Chondrocyte (in vitro differentiated cells): ENCODE measurements at regions not wholly inside any gene's neighbourhood (a gene's known extent, or its start where the extent isn't known, plus 50 kb on each side); places are given as distances from the start of the nearest gene placed in this dataset.

Experiments used
- DNase-seq: peaks from one replicate; pipeline ENCODE4 v3.0.0; 2021; ENCODE audit warnings: mixed read lengths, low spot score
- H3K27ac Mint-ChIP-seq: one replicate; pipeline ENCODE4 v1.8.0; 2021; ENCODE audit warnings: mild to moderate bottlenecking, moderate library complexity, mixed read lengths; ENCODE audit not compliant: unreplicated experiment
- H3K27me3 Mint-ChIP-seq: 2 replicates; pipeline ENCODE4 v1.8.0; 2021; ENCODE audit warnings: low read depth, mixed read lengths
- H3K36me3 Mint-ChIP-seq: 2 replicates; pipeline ENCODE4 v1.8.0; 2021; ENCODE audit warnings: low read depth, mixed read lengths
- H3K4me1 Mint-ChIP-seq: 2 replicates; pipeline ENCODE4 v1.8.0; 2021; ENCODE audit warnings: low read depth, mild to moderate bottlenecking, mixed read lengths
- H3K4me3 Mint-ChIP-seq: one replicate; pipeline ENCODE4 v1.8.0; 2021; ENCODE audit warnings: mild to moderate bottlenecking, moderate library complexity, mixed read lengths; ENCODE audit not compliant: unreplicated experiment
- H3K9me3 Mint-ChIP-seq: 2 replicates; pipeline ENCODE4 v1.8.0; 2021; ENCODE audit warnings: low read depth, mixed read lengths
- TF ChIP-seq, protein P1 (sequence below): fragments of 200-600 bp; sonication (generic); IDR thresholded peaks from 2 replicates; pipeline ENCODE4 v1.5.0; 2021; ENCODE audit warnings: antibody characterized with exemption, mild to moderate bottlenecking, moderate library complexity

DNA sequence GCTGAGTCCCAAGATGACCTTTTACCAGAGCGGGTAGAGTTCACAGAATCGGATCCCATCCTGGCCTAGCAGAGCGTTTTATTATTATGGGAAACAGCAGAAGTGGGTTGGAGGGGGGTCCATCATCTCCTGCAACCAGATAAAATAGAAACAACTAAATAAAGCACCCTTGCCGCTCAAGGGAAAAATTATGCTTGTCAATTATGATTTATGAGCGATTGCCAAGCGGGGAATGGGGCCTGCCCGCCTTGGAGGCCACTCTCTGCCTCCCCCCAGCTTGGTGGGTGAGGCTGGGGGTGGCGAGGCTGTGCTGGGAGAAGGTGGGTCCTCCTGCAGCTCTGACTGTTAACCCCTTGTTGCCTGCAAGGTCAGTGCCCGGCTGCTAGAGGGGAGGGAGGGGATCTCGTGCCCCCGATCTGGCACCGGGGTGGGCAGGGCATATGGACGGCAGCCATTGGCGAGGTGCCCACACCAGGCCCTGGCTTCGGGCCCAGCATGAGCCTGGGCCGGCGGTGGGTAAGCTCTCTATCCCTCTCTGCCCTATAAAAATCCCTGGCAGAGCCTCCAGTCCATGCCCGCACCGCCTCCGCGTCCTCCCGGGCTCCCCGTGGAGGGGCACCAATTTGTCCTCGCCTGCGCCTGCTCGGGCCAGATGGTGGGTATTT is 129.1 kb downstream of the URI1 start:
- H3K27ac Mint-ChIP-seq: no peak overlapping the region
- H3K4me1 Mint-ChIP-seq: no peaks in the 10 kb centered on the region
- TF ChIP-seq, protein P1, sequence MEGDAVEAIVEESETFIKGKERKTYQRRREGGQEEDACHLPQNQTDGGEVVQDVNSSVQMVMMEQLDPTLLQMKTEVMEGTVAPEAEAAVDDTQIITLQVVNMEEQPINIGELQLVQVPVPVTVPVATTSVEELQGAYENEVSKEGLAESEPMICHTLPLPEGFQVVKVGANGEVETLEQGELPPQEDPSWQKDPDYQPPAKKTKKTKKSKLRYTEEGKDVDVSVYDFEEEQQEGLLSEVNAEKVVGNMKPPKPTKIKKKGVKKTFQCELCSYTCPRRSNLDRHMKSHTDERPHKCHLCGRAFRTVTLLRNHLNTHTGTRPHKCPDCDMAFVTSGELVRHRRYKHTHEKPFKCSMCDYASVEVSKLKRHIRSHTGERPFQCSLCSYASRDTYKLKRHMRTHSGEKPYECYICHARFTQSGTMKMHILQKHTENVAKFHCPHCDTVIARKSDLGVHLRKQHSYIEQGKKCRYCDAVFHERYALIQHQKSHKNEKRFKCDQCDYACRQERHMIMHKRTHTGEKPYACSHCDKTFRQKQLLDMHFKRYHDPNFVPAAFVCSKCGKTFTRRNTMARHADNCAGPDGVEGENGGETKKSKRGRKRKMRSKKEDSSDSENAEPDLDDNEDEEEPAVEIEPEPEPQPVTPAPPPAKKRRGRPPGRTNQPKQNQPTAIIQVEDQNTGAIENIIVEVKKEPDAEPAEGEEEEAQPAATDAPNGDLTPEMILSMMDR: no peak
- H3K4me3 Mint-ChIP-seq: no peak overlapping the region
- no peaks in the 10 kb centered on the region for H3K9me3 Mint-ChIP-seq
- H3K27me3 Mint-ChIP-seq: peaks cover 6% of the 10 kb centered on the region
- no peaks in the 10 kb centered on the region for H3K36me3 Mint-ChIP-seq
- DNase-seq: peak; percentile 80

DNA sequence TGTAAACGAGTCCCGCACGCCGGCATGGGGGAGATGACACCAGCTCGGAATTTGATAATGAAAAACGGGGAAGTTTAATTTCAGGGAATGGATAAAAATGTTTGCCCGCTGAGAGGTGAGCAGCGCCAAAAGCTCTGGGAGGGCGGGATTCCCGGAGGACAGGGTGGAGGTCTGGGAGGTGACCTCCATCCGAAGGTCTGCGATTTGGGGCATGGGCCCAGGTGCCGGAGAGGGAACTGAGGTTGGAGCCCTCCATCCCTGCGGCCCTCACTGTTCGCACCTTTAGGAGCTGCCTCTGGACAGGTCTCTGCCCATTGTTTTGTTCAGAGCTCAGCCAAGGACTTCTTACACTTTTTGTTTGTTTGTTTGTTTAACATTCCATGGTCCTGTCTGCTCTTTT is 129.8 kb downstream of the URI1 start:
- TF ChIP-seq, protein P1: no peak
- Mint-ChIP-seq H3K36me3 (no peaks in the 10 kb centered on the region), H3K27me3 (peaks cover 6% of the 10 kb centered on the region), H3K4me1 (no peaks in the 10 kb centered on the region), H3K9me3 (no peaks in the 10 kb centered on the region), H3K27ac (no peak overlapping the region), H3K4me3 (no peak overlapping the region)
- DNase-seq: peak; percentile 80

DNA sequence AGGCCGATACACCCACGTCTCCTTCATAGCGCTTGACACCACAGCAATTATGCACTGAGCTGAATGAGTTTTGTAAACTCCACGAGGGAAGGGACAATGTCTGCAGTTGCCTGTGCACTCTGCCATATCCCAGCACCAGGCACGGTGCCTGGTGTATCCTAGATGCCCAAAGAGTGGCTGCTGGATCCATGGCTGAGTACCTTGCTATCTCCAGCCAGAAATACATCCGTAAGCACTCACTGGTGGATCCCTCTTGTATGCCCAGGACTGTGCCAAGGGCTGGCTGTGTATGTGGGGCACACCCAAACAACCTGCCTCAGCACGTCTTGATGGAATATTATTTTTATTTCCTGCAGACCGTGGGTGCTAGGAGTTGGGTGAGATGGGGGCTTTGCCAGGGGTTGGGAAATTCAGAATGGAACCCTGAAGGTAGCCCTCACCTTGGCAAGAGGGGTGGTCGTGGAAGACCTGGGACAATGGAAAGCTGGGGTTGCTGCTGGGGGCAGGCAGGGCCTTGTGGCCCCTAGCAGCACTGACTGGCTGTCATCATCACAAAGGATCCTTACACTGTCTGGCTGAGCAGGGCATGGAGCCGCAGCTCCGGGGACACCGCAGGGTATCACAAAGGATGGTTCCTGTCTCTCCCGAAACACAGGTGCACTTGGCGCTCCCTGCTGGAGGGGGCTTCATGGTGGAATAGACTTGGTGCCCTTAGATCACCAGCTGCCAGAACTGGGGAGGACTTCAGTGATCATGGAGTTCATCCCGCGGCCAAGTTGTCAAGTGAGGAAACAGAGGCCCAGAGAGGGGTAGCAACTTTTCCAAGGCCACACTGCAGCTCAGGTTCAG is 131.3 kb downstream of the URI1 start:
- Mint-ChIP-seq H3K4me1 (no peaks in the 10 kb centered on the region), H3K36me3 (no peaks in the 10 kb centered on the region), H3K9me3 (no peaks in the 10 kb centered on the region), H3K27ac (no peak overlapping the region), H3K4me3 (no peak overlapping the region), H3K27me3 (peaks cover 6% of the 10 kb centered on the region)
- TF ChIP-seq, protein P1: no peak
- DNase-seq: peak; percentile 61

DNA sequence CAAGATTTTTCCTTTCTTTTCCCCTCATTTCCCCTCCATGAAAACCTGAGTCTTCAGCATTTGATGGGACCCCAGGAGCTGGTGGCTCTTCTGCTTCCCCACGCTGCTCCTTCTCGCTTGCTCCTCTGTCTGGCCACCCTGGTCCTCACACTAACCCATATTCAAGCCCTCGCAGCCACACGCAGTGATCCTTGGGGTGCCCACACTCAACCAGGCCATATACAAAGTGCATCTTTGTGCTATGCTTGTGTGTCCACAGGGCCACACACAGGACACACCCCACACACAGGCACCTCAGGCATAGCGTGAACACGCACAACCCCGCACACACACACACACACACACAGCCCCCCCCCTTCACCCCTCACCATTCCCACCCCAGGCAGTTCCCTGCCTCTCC is 132.1 kb downstream of the URI1 start:
- no peaks in the 10 kb centered on the region for H3K4me1 Mint-ChIP-seq
- no peaks in the 10 kb centered on the region for H3K36me3 Mint-ChIP-seq
- DNase-seq: peak; percentile 60
- H3K9me3 Mint-ChIP-seq: peaks cover 2% of the 10 kb centered on the region
- H3K27me3 Mint-ChIP-seq: peaks cover 8% of the 10 kb centered on the region
- no peak overlapping the region for H3K4me3 Mint-ChIP-seq
- TF ChIP-seq, protein P1: no peak
- no peak overlapping the region for H3K27ac Mint-ChIP-seq

DNA sequence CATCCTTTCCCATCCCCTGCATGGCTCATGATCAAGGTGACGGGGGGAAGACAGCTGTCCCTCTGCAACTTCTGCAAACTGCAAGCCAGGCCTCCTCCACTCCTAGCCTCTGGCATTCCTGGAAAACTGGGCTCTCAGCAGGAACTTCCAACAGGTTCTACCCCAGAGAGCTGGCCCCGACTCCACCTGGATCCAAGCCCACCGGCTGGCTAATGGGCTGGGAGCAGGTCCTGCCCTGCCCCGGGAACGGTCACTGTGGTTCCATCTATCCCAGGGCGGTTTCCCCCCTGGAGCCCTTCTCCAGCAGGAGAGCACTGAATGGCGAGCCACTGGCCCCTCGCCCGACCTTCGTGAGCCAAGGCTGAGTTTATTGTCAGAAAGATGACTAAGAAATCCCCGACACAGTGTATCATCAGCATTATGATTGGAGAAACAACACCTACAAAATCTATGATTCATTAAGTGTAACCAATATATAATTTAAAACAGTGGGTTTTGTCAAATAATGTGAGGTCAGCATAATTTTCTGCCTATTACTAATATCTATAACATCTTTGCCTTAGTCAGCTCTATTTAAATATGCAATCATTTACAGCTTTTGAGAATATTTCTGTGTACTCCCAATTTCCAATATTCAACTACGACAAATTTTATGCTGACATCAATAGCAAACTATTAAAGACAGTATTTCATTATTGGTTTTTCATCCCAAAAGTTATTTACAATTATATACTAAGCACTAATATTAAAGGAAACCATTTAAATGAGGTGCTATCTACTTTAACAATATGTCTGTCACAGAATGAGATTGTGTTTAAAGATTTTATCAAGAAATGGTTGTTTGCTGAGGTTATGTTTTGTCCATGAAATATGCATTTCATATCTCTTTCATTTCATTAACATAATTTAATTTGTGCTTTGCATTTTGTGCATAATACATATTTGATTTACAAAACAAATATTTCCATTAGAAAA is 133.0 kb downstream of the URI1 start:
- Mint-ChIP-seq H3K27ac (no peak overlapping the region), H3K4me1 (no peaks in the 10 kb centered on the region), H3K4me3 (no peak overlapping the region), H3K9me3 (peaks cover 10% of the 10 kb centered on the region), H3K27me3 (peaks cover 10% of the 10 kb centered on the region), H3K36me3 (no peaks in the 10 kb centered on the region)
- DNase-seq: peak; percentile 84
- TF ChIP-seq, protein P1: no peak
